ENCODE measurements at regions not wholly inside any gene's neighbourhood (a gene's known extent, or its start where the extent isn't known, plus 50 kb on each side); places are given as distances from the start of the nearest gene placed in this dataset.

GRCh38 chr9:89664896-89665329 lies 60.1 kb downstream of the GADD45G start:
- Mint-ChIP-seq H3K4me3 (no peak overlapping the region), H3K4me1 (peaks cover 41% of the 10 kb centered on the region), H3K27me3 (ENCODE audit: low read depth in 3 of 3) (peaks cover 2 to 5% (median 5%) of the 10 kb centered on the region in 3 donors), H3K9me3 (peaks cover 0 to 2% (median 0%) of the 10 kb centered on the region in 7 donors), H3K36me3 (no peaks in the 10 kb centered on the region), H3K27ac (no peak overlapping the region)
- Histone ChIP-seq H3K4me3 (replicated peaks in 1 of 3; ENCODE audit: low read depth in 2 of 3, low read length in 3 of 3) (no peak overlapping the region), H3K27ac (ENCODE audit: low read depth in 1 of 2, low read length in 2 of 2) (no peak overlapping the region), H3K9me3 (replicated peaks in 1 of 2; ENCODE audit: control insufficient read depth in 1 of 2, insufficient read depth in 1 of 2, low read length in 2 of 2) (no peaks in the 10 kb centered on the region), H3K36me3 (replicated peaks in 1 of 2; ENCODE audit: control insufficient read depth in 1 of 2, insufficient read depth in 2 of 2, low read length in 2 of 2) (no peaks in the 10 kb centered on the region), H3K27me3 (ENCODE audit: control insufficient read depth in 2 of 2, insufficient read depth in 2 of 2, low read length in 2 of 2) (no peaks in the 10 kb centered on the region), H3K4me1 (ENCODE audit: control insufficient read depth in 1 of 2, insufficient read depth in 2 of 2, low read length in 2 of 2) (peaks cover 40 to 41% of the 10 kb centered on the region in 2 donors), H3K9ac (ENCODE audit: insufficient read depth, low read length, poor library complexity, severe bottlenecking) (no peak overlapping the region), H2AFZ (ENCODE audit: insufficient read depth, low read depth, low read length, poor library complexity, severe bottlenecking) (no peak overlapping the region), H4K20me1 (ENCODE audit: insufficient read depth, low read length) (no peaks in the 10 kb centered on the region), H3K4me2 (replicated peaks; ENCODE audit: extremely low read depth, low read length, poor library complexity, severe bottlenecking) (no peak overlapping the region), H3K79me2 (ENCODE audit: insufficient read depth, low read length) (no peaks in the 10 kb centered on the region)
- WGBS (ENCODE audit: insufficient coverage): 97% methylated on average over 13 of the region's 13 CpGs
- no peak for TF ChIP-seq CTCF (IDR thresholded peaks at IDR 0.05)
- DNase-seq: no peak
- intact Hi-C loops (cut with micrococcal nuclease): loop anchor here (5.0 kb wide), 1 partner anchor 63 kb away; no protein-coding TSS in a partner anchor

GRCh38 chr9:89666364-89666763 lies 61.6 kb downstream of the GADD45G start:
- peaks cover 27% of the 10 kb centered on the region for H3K4me1 Mint-ChIP-seq
- no peaks in the 10 kb centered on the region for H3K27me3 ChIP-seq (ENCODE audit: control insufficient read depth in 2 of 2, insufficient read depth in 2 of 2, low read length in 2 of 2)
- H2AFZ ChIP-seq (ENCODE audit: insufficient read depth, low read depth, low read length, poor library complexity, severe bottlenecking): no peak overlapping the region
- H3K9ac ChIP-seq (ENCODE audit: insufficient read depth, low read length, poor library complexity, severe bottlenecking): no peak overlapping the region
- no peak for TF ChIP-seq CTCF (IDR thresholded peaks at IDR 0.05)
- no peak overlapping the region for H3K4me2 ChIP-seq (replicated peaks; ENCODE audit: extremely low read depth, low read length, poor library complexity, severe bottlenecking)
- WGBS (ENCODE audit: insufficient coverage): 92% methylated on average over 7 of the region's 7 CpGs
- no peak overlapping the region for H3K4me3 Mint-ChIP-seq
- no peak overlapping the region for H3K4me3 ChIP-seq (replicated peaks in 1 of 3; ENCODE audit: low read depth in 2 of 3, low read length in 3 of 3)
- no peaks in the 10 kb centered on the region for H3K36me3 Mint-ChIP-seq
- no peaks in the 10 kb centered on the region for H3K36me3 ChIP-seq (replicated peaks in 1 of 2; ENCODE audit: control insufficient read depth in 1 of 2, insufficient read depth in 2 of 2, low read length in 2 of 2)
- intact Hi-C loops (cut with micrococcal nuclease): no loop called here
- H4K20me1 ChIP-seq (ENCODE audit: insufficient read depth, low read length): no peaks in the 10 kb centered on the region
- H3K4me1 ChIP-seq (ENCODE audit: control insufficient read depth in 1 of 2, insufficient read depth in 2 of 2, low read length in 2 of 2): peaks cover 25 to 27% of the 10 kb centered on the region in 2 donors
- H3K79me2 ChIP-seq (ENCODE audit: insufficient read depth, low read length): no peaks in the 10 kb centered on the region
- peaks cover 2 to 6% (median 5%) of the 10 kb centered on the region in 3 donors for H3K27me3 Mint-ChIP-seq (ENCODE audit: low read depth in 3 of 3)
- H3K27ac Mint-ChIP-seq: peak overlapping the region in 1 of 7 donors; percentile 14
- H3K9me3 ChIP-seq (replicated peaks in 1 of 2; ENCODE audit: control insufficient read depth in 1 of 2, insufficient read depth in 1 of 2, low read length in 2 of 2): no peaks in the 10 kb centered on the region
- H3K9me3 Mint-ChIP-seq: peaks cover 0 to 2% (median 0%) of the 10 kb centered on the region in 7 donors
- DNase-seq: no peak
- H3K27ac ChIP-seq (ENCODE audit: low read depth in 1 of 2, low read length in 2 of 2): no peak overlapping the region
